Epithelial cell of proximal tubule (primary cell): ENCODE measurements at regions not wholly inside any gene's neighbourhood (a gene's known extent, or its start where the extent isn't known, plus 50 kb on each side); places are given as distances from the start of the nearest gene placed in this dataset.

Experiments used
- DNase-seq: peaks from one replicate; pipeline ENCODE4 v3.0.0-alpha.2; 2011; ENCODE audit warnings: low read depth
- H3K4me3 ChIP-seq: 2 replicates; pipeline ENCODE4 v1.5.1; 2011; ENCODE audit warnings: low read depth, mild to moderate bottlenecking, low read length
- TF ChIP-seq, protein P1 (sequence below): conservative IDR thresholded peaks from 2 replicates; pipeline ENCODE4 v1.5.1; 2012; ENCODE audit warnings: low read depth, mild to moderate bottlenecking, low read length

DNA sequence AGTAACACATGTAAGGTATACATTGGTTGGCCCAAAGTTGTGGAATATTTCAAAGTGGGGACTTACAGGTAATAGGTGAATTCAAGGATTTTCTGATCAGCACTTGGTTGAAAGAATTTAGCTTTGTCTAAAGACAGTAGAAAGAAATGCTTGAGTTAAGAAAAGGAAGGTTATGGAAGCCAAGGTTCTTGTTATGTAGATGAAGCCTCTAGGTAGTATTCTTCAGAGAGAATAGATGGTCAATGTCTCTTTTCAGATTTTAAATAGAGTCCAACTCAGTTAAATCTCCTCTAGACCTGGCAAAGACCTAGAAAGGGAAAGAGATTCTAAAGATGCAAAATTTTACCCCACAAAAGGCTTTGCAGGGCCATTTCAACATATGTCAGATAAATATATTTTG, 157.4 kb downstream of the ANKRD30B start:
- no peak overlapping the region for H3K4me3 ChIP-seq
- no peak for DNase-seq
- TF ChIP-seq, protein P1, sequence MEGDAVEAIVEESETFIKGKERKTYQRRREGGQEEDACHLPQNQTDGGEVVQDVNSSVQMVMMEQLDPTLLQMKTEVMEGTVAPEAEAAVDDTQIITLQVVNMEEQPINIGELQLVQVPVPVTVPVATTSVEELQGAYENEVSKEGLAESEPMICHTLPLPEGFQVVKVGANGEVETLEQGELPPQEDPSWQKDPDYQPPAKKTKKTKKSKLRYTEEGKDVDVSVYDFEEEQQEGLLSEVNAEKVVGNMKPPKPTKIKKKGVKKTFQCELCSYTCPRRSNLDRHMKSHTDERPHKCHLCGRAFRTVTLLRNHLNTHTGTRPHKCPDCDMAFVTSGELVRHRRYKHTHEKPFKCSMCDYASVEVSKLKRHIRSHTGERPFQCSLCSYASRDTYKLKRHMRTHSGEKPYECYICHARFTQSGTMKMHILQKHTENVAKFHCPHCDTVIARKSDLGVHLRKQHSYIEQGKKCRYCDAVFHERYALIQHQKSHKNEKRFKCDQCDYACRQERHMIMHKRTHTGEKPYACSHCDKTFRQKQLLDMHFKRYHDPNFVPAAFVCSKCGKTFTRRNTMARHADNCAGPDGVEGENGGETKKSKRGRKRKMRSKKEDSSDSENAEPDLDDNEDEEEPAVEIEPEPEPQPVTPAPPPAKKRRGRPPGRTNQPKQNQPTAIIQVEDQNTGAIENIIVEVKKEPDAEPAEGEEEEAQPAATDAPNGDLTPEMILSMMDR: no peak

- no peak overlapping the region for H3K4me3 ChIP-seq
- no peak for DNase-seq
- TF ChIP-seq, protein P1: no peak
Observed at GRCh38 chr18:14905979-14906378, 158.0 kb downstream of the ANKRD30B start.

DNA sequence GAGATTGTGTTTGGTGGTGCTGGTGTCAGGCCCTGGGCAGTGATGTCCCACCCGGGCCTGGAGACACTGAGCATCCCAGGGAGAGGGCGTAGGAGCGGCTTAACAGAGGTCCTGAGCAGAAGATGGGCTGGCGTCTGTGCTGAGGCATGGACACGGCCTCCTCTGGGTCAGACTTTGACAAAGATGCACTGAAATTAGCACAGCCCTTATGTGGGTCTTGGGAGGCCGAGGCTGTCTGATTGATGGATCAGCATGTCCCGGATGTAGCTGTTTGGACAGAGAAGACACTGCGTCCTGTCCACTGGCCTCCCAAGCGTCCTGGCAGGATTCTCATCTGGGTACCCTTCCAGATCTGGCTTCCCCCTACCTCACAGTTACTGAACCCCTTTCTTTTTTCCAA, 159.4 kb downstream of the ANKRD30B start:
- H3K4me3 ChIP-seq: no peak overlapping the region
- TF ChIP-seq, protein P1: no peak
- DNase-seq: no peak

DNA sequence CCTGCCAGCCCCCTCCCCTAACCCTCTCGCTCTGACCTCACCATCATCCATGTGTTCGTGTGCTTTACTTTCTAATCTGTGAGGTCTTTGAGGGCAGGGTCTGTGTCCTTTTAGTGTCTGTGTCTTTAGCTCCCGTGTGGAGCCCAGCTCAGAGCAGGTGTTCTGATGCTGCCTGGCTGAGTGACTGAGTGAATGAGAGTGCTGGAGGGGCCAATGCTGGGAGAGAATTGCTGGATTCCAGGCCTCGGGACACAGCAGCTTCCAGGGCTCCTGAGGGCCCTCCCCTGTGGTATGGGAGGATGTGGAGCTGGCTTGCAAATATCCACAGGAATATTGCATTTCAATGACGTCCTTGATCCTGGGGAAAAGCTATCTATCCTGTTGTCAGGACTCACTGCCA, 160.6 kb downstream of the ANKRD30B start:
- no peak for DNase-seq
- TF ChIP-seq, protein P1: no peak
- no peak overlapping the region for H3K4me3 ChIP-seq

DNA sequence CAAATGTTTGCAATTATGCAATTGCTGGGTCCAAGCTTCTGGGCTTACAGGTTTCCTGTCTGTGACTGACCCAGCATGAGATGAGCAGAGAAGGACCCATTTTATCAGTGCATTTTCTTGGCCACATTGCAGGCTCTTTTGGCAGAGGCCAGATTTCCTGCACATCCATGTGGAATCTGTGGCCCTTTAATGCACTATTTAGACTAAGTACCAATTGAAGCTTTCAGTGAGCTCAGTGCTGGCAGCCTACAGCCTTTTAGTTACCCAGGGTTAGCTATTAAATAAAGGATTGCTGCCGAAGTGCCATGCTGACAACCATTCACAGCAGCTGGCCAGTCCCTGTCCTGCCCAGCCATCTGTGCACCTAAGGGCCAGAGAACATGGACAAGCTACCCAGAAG, 165.0 kb downstream of the ANKRD30B start:
- H3K4me3 ChIP-seq: no peak overlapping the region
- TF ChIP-seq, protein P1: no peak
- no peak for DNase-seq

DNA sequence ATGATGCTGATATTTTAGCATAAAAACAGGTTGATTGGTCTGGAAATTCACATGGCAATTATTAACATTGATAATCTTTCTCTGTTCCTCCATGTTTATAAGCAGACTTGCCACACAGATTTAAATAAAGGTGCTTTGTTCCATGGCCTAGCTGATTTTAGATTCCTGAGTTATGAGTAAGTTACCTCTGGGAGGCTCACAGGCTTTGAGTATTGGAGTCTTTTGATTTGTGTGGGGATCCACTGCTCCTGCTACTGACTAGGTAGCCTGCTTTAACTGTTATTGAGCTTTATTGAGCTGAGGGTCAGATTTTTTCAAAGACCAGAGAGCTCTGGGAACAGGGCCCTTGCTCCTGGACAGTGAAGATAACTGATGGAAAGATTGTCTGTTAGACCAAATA, 166.1 kb downstream of the ANKRD30B start:
- no peak overlapping the region for H3K4me3 ChIP-seq
- TF ChIP-seq, protein P1: no peak
- DNase-seq: no peak

DNA sequence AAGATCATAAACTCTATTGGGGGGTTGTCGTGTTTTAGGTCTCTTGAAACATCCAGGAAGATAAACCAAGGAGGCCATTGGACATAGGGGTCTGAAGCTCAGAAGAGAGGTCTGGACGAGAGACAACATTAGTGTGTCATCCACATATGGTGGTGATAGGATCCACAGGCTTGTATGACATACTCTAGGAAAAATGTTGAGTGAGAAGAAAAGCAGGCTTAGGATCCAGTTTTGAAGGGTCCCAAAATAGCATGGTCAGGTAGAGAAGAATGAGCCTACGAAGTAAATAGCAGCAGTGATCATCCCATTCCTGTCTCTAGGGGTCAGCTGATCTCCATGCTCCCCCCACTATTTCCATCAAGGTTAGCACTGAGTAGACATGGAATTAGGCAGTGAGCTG, 166.8 kb downstream of the ANKRD30B start:
- no peak overlapping the region for H3K4me3 ChIP-seq
- DNase-seq: no peak
- TF ChIP-seq, protein P1: no peak
